Mucosa of rectum (tissue), 2 donors: ENCODE measurements at regions not wholly inside any gene's neighbourhood (a gene's known extent, or its start where the extent isn't known, plus 50 kb on each side); places are given as distances from the start of the nearest gene placed in this dataset.

ENCODE experiments used
- H3K27ac ChIP-seq, 2 donors: one replicate each; pipeline ENCODE4 v1.7.0; 2013; ENCODE audit warnings: inconsistent platforms in 2 of 2, low read depth in 2 of 2, low read length in 2 of 2
- H3K27me3 ChIP-seq, 2 donors: one replicate each; pipeline ENCODE4 v1.7.0; 2013; ENCODE audit warnings: low read length in 2 of 2; ENCODE audit not compliant: control insufficient read depth in 2 of 2, insufficient read depth in 2 of 2
- H3K36me3 ChIP-seq, 2 donors: one replicate each; pipeline ENCODE4 v1.7.0; 2013; ENCODE audit warnings: low read length in 2 of 2; ENCODE audit not compliant: control insufficient read depth in 2 of 2, insufficient read depth in 2 of 2
- H3K4me1 ChIP-seq, 2 donors: one replicate each; pipeline ENCODE4 v1.7.0; 2013; ENCODE audit warnings: low read length in 2 of 2, mild to moderate bottlenecking in 1 of 2; ENCODE audit not compliant: control insufficient read depth in 2 of 2, insufficient read depth in 2 of 2
- H3K4me3 ChIP-seq, 2 donors: one replicate each; pipeline ENCODE4 v1.7.0; 2013; ENCODE audit warnings: low read length in 2 of 2
- H3K9ac ChIP-seq, 2 donors: one replicate each; pipeline ENCODE4 v1.7.0; 2013; ENCODE audit warnings: low read length in 2 of 2, low read depth in 1 of 2, mild to moderate bottlenecking in 1 of 2
- H3K9me3 ChIP-seq, 2 donors: one replicate each; pipeline ENCODE4 v1.7.0; 2013; ENCODE audit warnings: low read length in 2 of 2; ENCODE audit not compliant: control insufficient read depth in 2 of 2
- donor health status: healthy.
- donor health status: Normal muscosa, but diverticular disease.

DNA sequence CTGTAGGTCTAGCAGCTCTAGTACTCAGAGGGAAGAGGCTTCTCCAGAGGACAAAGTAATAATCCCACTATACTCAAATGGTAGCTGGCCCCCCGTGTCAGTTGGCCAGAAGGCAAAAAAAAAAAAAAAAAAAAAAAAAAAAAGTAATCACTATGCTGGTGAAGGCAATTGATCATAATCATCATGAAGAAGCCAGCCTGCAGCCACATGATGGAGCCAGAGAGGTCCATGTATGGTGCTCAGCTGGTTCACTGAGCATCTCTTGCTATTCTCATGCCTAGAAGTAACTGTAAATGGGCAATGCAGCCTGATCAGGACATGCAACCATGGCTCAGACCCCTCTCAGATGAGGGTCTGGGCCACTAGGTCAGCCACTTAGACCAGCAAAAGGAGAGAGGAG is 378.8 kb downstream of the MED13L start:
- no peak overlapping the region for H3K9ac ChIP-seq
- H3K27ac ChIP-seq = no peak overlapping the region
- no peaks in the 10 kb centered on the region for H3K4me1 ChIP-seq
- no peaks in the 10 kb centered on the region for H3K9me3 ChIP-seq
- H3K36me3 ChIP-seq = no peaks in the 10 kb centered on the region
- H3K27me3 ChIP-seq = peaks cover 0 to 5% of the 10 kb centered on the region in 2 donors
- no peak overlapping the region for H3K4me3 ChIP-seq

DNA sequence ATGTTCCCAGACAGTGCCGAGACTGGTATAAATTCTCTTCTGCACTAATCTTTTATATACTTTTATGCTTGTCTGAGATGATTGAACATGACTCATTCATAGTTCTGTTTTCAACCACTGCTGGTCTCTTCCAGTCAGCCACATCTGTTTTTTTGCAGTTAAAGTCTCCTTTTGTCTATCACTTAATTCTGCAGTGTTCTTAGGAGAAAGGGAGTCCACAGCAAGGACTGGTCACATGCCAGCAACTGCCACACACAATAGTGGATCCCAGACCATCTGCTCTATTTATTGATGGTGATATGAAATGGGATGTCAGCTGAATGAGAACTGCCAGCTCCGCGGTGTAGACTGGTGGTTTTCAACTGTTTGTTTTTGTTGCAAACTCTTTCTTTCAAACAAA is 379.8 kb downstream of the MED13L start:
- Histone ChIP-seq H3K9me3 (no peaks in the 10 kb centered on the region), H3K4me3 (no peak overlapping the region), H3K9ac (no peak overlapping the region), H3K36me3 (no peaks in the 10 kb centered on the region), H3K27ac (no peak overlapping the region), H3K4me1 (no peaks in the 10 kb centered on the region), H3K27me3 (peaks cover 0 to 5% of the 10 kb centered on the region in 2 donors)

DNA sequence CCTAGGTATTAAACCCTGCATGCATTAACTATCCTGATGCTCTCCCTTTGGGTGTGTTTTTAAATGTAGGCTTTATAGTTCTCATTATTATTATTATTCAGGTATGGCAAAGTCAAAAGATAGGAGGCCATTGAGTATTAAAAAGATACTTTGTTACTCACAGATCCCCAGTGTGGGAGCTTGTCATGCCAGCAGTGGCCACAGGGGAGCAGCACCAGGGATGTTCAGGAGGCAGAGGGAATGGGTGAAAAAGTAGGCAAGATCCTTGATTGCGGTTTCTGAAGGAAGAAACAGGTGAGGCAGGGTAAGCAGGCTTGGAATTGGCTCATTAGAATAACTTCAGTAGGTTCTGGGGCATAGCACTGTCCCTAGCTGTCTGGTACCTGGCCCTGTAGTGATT is 382.2 kb downstream of the MED13L start:
- Histone ChIP-seq H3K4me3 (no peak overlapping the region), H3K9me3 (no peaks in the 10 kb centered on the region), H3K27me3 (peaks cover 0 to 4% of the 10 kb centered on the region in 2 donors), H3K9ac (no peak overlapping the region), H3K36me3 (no peaks in the 10 kb centered on the region), H3K27ac (no peak overlapping the region), H3K4me1 (no peaks in the 10 kb centered on the region)

DNA sequence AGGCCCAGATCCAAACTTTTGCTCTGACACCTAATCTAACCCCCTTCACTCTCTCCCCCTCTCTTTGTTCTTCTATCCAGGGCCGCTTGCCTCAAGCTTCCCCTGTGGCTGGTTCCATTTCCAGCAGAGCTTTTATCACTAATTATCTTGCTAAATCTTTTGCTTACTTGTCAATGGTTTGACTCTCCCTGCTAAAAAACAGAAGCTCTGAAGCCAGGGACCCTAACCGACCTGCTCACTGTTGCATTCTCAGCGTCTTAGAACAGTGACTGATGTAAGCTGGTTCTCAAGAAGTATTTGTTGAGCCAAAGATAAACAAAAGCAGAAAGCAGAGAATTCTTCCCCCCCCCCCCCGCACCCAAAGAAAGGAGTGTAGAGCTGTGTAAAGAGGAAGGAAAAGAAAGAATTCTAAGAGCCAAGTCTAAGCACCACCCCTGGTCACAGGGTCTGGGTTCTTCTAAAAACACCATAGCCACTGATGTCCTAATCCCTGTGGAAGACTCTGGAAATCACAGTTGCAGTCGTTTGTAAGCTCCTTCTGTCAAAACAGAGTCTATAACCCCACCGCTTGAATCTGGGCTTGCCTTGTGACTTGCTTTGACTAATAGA is 385.8 kb downstream of the MED13L start:
- Histone ChIP-seq H3K4me1 (no peaks in the 10 kb centered on the region), H3K9ac (no peak overlapping the region), H3K4me3 (no peak overlapping the region), H3K9me3 (no peaks in the 10 kb centered on the region), H3K27ac (no peak overlapping the region), H3K36me3 (no peaks in the 10 kb centered on the region), H3K27me3 (peaks cover 0 to 4% of the 10 kb centered on the region in 2 donors)

DNA sequence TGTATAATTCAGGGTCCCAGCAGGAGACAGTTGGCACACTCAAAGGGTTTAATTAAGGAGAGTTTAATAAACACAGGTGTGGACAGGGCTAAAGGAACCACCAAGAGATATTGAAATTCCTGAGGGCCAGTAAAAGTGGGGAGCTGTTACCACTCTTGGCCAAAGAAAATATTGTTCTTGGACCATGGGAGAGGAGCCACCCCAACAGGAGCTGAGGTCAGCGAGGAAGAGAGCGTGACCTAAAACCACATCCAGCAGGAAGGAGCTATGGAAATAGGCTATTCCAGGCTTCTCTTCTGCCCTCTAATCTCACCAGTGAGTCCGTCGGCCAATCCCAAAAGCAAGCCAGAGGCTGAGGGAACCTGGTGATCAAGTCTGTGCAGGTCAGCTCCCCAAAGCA is 390.8 kb downstream of the MED13L start:
- Histone ChIP-seq H3K4me1 (no peaks in the 10 kb centered on the region), H3K4me3 (no peak overlapping the region), H3K27me3 (no peaks in the 10 kb centered on the region), H3K9me3 (no peaks in the 10 kb centered on the region), H3K9ac (no peak overlapping the region), H3K27ac (no peak overlapping the region), H3K36me3 (no peaks in the 10 kb centered on the region)

DNA sequence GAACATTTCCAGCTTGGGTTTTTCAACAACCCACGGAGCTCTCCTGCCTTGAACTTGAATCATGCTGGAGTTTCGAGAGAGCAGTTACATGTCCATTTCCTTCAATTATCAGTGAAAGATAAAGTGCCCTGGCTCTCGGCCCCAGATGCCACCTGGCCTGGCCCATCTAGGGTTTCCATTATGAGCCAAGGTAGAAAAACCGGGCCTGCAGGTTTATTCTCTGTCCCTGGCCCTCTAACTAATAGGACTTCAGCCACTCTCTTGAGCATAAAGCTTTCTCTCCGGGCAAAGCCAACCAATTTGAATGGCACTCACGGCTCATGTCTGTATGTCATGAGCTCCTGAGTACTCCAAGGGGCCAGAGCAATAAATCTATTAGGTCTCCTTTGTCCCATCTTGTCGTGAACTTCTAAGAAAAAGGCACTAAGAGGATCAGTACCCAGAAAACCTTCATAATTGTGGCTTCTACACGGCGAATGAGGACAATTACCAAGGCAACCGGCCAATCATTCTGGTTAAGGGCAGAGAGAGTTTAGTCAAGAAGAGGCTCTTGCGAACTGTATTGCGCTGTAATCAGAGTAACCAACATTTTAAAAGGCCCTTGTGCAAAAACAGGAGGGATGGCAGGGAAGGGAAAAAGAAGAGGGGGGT is 392.3 kb downstream of the MED13L start:
- Histone ChIP-seq H3K4me1 (no peaks in the 10 kb centered on the region), H3K27me3 (no peaks in the 10 kb centered on the region), H3K4me3 (no peak overlapping the region), H3K9ac (no peak overlapping the region), H3K9me3 (no peaks in the 10 kb centered on the region), H3K27ac (no peak overlapping the region), H3K36me3 (no peaks in the 10 kb centered on the region)

DNA sequence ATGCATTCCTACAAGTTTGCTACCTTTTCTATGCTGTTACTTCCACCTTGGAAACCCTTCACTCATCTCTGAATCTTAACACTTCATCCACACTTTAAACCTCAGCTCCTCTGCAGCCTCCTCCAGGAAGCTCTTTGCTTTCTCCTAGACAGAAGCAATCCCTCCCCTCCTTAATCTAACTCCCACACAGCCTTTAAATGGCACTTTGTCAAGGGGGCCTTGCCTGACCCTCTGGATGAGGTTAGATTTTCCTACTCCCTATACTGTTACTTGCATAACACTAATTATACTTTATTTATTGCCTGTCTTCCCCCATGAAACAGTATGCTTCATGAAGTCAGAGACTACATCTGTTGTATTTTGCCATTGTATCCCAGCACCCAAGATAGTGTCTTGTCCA is 394.6 kb downstream of the MED13L start:
- Histone ChIP-seq H3K4me1 (no peaks in the 10 kb centered on the region), H3K9ac (no peak overlapping the region), H3K4me3 (no peak overlapping the region), H3K27me3 (no peaks in the 10 kb centered on the region), H3K9me3 (no peaks in the 10 kb centered on the region), H3K36me3 (no peaks in the 10 kb centered on the region), H3K27ac (no peak overlapping the region)

DNA sequence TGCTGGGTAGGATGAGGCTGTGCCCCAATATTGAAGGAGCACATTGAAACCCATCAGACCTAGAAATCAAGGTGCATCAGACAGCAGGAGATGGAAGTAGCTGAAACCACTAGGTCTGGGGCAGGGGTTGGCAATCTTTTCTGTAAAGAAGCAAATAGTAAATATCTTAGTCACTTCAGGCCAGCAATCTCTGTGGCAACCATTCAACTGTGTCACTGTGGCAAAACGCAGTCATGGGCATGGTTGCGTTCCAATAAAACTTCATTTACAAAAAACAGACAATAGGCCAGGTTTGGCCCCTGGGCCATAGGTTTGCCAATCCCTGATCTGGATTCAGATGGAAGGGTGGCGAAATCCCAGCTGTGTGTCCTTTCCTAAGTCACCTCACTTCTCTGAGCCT is 397.3 kb downstream of the MED13L start:
- H3K27me3 ChIP-seq = no peaks in the 10 kb centered on the region
- no peak overlapping the region for H3K27ac ChIP-seq
- H3K36me3 ChIP-seq = no peaks in the 10 kb centered on the region
- H3K4me3 ChIP-seq = no peak overlapping the region
- no peak overlapping the region for H3K9ac ChIP-seq
- no peaks in the 10 kb centered on the region for H3K4me1 ChIP-seq
- no peaks in the 10 kb centered on the region for H3K9me3 ChIP-seq

DNA sequence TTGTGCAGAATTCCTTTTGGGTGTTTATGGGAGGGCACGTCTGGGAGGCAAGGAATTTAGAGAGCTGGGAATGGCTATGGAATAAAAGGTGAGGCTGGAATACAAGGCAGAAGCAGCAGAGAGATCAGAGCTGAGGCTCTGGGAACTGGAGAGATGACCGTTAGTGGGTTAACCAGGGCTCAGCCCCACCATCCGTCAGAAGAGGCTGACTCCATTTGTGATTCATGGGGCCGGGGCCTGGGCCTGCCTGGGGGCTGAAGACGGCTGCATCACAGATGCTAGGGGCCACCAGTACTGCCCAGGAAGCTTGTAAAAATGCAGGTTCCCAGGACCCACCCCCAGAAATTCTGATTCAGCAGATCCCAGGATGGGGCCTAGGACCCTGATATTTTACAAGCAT is 398.1 kb downstream of the MED13L start:
- H3K9ac ChIP-seq = no peak overlapping the region
- no peaks in the 10 kb centered on the region for H3K4me1 ChIP-seq
- H3K27ac ChIP-seq = no peak overlapping the region
- no peaks in the 10 kb centered on the region for H3K9me3 ChIP-seq
- no peaks in the 10 kb centered on the region for H3K36me3 ChIP-seq
- H3K27me3 ChIP-seq = no peaks in the 10 kb centered on the region
- H3K4me3 ChIP-seq = no peak overlapping the region

DNA sequence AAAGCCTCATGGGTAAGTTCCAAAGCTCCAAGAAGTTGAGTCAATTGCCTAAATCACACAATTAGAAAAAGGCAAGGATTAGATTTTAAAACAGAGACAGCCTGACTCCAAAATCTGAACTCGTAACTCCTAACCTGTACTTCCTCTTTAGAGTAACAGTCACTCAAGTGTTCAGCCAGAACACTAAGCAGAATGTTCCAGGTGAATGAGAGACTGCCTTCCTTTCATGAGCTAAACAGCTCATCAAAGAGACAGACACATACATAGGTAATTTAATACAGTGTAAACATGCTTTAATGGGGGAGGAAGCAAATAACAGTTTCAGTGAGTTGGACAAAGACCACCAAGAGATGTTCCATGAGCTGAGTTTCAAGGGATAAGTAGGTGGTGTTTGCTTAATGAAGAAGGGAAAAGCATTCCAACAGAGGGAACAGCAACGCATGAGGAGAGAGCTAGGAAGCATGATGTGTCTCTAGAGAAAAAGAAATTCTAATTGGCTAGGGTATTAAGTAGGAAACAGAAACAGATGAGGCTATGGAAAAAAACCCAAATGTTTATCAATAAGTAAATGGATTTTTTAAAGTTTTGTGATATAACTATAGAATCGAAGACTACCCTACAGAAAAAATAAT is 403.9 kb downstream of the MED13L start:
- H3K27me3 ChIP-seq = no peaks in the 10 kb centered on the region
- H3K4me1 ChIP-seq = peaks cover 5 to 14% of the 10 kb centered on the region in 2 donors
- no peak overlapping the region for H3K9ac ChIP-seq
- no peak overlapping the region for H3K4me3 ChIP-seq
- H3K36me3 ChIP-seq = no peaks in the 10 kb centered on the region
- peak overlapping the region; percentile 7 to 16 for H3K27ac ChIP-seq
- H3K9me3 ChIP-seq = no peaks in the 10 kb centered on the region
